GM18867 (cell line): ENCODE measurements at regions not wholly inside any gene's neighbourhood (a gene's known extent, or its start where the extent isn't known, plus 50 kb on each side); places are given as distances from the start of the nearest gene placed in this dataset.
"Not testable (repeated sequence)": the region's sequence is repeated elsewhere in the genome, so short reads cannot be mapped to it uniquely, and the experiment has no call there.

Source experiments
- ATAC-seq: cut with Tn5 transposase; IDR thresholded peaks from one replicate; pipeline ENCODE4 v1.9.1; 2021; ENCODE audit warnings: mild to moderate bottlenecking, moderate library complexity; ENCODE audit not compliant: unreplicated experiment

DNA sequence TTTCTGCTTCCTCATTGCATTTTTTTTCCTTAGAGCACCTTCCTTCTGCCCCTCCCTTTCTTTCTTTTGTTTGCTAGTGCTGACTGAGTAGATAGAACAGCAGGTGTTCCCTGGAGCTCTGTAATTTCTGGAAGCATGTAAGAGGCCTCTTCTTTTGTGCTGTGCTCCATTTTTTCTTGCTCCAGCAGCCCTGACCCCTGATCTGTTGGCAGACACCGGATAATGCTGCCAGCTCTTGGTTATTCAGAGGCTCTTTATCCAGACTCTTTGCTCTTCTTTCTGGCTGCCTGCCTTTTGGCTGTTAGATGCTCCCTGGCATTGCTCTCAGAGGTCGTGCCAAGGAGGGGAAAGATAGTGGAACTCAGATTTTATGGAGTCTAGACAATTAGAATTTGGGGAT lies 104.4 kb upstream of the RBMS3 start:
- no peak for ATAC-seq

DNA sequence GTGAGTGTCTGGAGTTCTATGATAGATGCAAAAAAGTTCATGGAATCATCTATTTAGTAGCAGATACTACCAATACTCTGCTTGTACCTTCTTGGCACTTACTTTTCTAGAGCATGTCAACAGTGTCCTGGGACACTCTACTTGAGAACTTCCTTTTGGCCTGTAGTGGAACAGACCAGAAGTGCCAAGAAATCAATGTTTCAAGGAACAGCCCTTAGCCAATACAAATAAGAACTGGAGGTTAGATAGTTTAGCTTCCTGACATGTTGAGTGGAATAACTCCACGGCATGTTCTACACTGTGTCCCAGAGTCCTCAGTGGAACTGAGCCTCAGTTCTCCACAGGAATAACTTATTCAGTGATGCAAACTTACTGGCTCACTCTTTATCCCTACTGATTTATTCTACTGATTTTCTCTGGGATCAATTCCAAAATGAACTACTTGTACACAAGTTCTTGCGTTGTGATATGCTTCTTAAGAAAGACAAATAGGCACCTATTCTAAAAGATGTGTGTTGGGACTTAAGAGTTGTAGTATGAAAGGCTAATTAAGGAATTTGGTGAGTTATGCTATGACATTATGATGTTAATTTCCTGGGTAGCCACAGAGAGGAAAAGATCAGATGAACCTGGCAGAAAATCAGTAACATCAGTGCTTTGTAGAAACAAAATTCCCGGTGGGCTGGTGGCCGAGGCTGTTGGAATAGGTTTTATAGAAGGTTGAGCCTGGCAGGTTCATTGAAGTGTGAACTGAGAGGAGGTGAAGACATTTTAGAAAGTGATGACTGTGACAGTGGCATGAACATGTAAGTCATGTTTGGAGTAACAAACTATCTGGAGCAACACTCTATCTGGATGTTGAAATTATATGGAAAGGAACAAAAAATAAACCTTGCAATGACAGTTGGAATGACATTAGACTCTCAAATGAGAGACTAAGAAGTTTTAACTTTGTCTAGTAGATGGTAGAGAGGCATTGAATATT lies 101.8 kb upstream of the RBMS3 start:
- no peak for ATAC-seq

DNA sequence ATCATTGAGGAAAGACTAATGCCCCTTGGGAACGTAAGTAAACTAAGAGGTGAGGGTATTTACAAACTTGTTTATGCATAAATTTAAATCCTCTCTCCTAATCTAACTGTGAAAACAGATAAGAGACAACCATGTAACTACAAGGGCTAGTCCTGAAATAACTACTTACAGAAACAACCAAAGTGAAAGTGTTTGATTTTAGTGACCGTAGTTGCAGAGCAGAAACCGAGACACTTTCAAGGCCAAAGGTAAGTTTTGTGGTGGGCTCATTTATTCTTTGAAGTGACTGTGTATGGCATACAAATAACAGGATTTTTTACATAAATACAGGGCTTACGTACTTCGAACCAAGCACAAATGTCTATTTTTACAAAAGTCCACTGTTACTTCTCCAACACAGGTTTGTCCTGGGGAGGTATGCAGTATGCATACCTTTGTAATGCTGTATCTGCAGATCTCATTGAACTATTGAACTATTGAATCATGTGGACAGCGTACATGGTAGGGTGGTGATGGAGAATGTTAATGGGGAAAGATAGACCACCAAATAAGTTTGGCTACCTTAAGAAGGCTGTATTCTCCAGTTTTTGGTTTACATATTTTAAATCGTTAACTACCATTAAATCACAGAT lies 99.6 kb upstream of the RBMS3 start:
- peak; percentile 80 for ATAC-seq

- ATAC-seq, result no peak
These were observed 99.0 kb upstream of the RBMS3 start for GRCh38 chr3:29181872-29182271.

DNA sequence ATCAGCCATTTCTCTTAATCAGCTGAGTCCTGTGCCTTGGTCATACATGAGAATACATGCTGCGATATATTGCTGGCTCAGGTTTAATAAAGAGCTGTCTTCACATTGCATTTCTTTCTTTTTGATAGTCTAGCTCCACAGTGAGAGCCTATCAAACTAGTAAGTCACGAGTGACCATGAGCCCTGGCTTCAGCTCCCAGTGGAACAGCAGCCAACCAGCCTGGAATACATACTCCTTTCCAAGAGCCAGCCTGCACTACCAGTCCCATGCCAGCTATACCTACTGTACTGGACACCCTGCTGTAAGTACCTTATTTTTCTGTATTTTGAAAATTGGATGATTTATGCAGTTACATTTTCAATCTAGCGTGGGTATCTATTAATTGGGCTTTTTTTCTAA lies 98.0 kb upstream of the RBMS3 start:
- not testable (repeated sequence) for ATAC-seq

GRCh38 chr3:29183346-29184087 lies 97.4 kb upstream of the RBMS3 start:
- ATAC-seq, result no peak

DNA sequence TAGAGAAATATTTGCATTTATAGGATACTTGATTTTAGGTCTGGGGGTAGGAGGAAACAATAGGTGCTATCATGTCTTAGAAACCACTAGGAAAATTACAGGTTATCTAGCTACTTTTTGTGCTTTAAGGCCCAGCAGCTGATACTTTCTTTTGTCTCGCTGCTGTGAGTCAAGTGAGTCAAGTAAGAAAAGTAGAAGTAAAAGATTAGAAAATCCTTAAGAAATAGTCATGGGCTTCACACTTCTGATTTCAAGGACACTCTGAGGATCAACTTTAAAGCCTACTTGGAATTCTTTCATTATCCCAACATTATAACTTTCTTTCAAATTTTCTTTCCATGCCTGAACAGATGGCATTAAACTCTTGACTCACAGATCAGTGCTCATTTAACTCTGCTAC lies 95.2 kb upstream of the RBMS3 start:
- no peak for ATAC-seq

- no peak for ATAC-seq
These were observed 94.7 kb upstream of the RBMS3 start for GRCh38 chr3:29186131-29186599.

DNA sequence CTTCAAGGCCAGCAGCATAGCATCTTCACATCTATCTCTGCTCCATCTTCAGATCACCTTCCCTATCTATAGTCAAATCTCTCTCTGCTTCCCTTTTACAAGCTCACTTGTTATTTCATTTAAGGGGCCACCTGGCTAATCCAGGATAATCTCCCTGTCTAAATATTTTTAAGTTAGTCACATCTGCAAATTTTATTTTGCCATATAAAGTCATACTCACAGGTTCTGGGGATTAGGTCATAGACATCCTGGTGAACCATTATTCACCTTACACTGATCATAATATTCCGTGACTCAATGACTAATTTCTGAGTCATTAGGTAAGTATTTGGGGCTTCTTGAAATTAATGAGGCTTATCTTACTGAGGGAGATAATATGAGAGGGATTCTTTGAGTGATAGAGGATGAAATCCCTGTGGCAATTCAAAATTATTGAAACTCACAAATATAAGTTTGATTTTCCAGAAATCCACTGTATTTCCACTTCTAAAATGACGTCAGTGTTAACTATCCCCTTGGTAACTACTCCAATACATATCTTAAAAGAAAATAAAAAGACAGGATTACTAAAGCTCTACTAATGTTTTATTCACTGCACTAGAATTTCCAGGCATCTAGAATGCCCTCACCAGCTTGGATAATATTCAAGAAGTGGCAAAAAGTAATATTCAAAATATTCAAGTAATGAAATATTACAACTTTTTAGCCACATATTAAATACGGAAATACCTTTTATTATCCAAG lies 93.7 kb upstream of the RBMS3 start:
- ATAC-seq, result no peak

- no peak for ATAC-seq
These were observed 91.5 kb upstream of the RBMS3 start for GRCh38 chr3:29189328-29189727.

GRCh38 chr3:29194139-29194538 lies 86.7 kb upstream of the RBMS3 start:
- ATAC-seq, result no peak

DNA sequence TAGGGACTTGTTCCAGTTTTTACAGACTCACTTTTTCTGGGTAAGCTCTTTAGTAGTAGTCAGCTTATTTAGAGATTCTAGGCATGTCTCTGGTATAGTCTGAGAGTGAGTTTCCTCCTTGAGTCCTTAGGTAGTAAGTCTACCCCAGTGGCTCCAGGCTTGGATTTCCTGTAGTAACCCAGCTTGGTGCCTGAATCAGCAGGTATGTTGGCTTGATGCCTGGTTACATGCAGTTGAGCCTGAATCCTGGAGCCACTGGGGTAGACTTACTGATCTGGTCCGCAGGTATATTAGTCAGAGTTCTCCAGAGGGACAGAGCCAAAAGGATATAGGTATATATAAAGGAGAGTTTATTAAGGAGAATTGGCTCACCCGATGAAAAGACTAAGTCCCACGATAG lies 85.8 kb upstream of the RBMS3 start:
- no peak for ATAC-seq

- no peak for ATAC-seq
These were observed 79.3 kb upstream of the RBMS3 start for GRCh38 chr3:29201604-29202003.

GRCh38 chr3:29202378-29202777 lies 78.5 kb upstream of the RBMS3 start:
- no peak for ATAC-seq

DNA sequence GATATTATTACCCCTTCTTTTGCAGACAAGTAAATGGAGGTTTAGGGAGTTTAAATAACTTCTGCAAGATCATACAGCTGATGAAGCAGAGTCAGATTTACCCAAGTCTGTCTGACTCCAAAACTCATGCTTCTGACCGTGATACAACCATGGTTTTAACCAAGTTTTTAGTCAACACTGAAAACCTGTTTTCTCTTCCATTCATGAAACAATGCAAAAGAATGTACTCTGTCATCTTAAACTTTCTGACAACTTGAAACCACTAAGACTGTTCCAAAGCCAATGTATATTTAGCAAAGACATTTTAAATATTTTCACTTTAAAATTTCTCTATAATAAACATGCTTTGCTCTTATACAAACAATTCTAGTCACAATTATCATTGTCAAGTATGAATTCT lies 77.0 kb upstream of the RBMS3 start:
- ATAC-seq, result no peak

DNA sequence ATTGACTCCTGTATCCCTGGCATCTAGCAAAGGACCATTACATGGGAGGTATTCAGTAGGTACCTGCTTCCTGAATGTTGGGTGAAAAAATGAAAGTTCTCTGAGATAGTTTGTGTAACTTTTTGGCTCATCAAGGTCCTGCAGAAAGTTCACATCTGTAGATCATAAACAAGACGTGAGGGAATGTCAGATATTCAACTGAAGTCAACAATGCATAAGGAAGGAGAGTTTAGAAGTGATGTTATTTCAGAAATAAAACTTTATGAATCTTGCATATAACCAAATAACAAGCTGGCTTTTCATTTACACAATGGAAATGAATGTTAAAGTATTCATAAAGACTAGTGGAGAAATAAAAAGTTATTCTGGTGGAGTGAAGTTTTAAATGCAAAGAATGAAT lies 73.4 kb upstream of the RBMS3 start:
- no peak for ATAC-seq

DNA sequence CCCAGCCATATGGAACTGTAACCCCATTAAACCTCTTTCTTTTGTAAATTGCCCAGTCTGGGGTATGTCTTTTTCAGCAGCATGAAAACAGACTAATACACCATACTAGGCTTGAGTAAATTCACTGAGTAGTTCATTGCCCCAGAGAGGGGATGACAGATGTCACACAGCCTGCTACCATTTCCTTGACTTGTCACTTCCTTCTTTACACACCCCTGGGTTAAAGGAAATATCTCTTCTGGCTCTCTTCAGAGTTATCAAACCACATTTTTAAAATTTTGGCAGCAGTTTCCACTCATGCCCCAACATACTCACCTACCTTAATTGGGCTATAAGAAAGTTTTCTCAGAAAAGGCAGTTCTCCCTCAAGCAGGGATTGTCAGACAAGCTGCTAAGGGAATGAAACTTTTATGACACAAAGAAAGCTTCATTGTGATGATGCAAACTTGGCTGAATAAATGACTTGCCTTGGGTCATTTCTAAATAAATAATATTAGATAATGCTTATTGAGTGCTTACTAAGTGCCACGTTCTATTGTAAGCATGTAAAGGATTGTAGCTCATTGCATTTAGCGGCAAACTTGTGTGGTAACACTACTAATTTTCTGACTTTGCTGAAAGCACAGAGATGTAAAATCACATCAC lies 68.0 kb upstream of the RBMS3 start:
- ATAC-seq, result no peak

DNA sequence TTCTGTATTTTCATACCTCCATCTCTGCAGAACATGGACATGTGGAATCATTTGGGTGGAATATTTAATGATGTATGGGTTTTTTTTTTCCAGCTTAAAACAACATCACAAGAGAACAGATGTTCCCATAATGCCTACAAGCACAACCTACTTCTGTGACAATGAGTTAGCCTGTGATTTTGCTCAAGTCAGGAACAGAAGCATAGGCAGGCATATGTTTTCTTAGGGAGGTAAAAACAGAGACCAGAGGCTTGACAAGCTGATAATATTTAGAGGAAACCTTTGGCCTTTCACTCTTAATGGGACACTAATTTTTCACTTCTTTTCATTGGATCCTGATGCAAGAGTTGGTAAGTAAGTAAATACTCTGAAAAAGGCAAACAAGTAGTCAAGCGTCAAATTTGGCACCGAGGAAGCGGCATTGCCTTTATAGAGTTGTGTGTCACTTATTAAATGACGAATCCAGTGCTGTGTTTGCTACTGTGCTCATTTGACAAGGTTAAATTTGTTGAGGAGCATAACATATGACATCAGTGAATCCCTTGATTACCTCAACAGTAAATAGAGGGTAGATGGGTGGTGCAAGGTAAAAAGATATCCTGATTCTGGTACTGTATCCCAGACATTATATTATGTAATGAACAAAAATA lies 66.7 kb upstream of the RBMS3 start:
- no peak for ATAC-seq

DNA sequence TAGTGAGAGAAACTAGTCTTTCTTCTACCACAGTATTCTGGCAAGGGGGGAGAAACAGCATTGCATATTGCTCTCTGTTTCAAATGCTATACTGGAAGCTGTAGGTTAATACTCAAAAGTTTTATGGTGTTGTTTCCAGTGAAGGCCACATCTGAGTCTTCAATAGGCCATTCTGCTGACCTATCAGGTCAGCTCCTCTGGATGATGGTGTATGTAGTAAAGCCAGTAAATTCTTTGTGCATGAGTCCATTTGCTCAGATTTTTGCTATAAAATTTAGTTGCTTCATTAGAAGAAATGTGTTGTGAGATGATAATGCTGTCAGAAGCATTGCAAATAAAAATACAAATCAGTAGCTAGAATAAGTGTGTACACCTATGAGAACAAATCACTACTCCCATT lies 64.9 kb upstream of the RBMS3 start:
- ATAC-seq, result no peak

- ATAC-seq, result no peak
These were observed 54.2 kb upstream of the RBMS3 start for GRCh38 chr3:29226706-29227105.
